ENCODE measurements at regions not wholly inside any gene's neighbourhood (a gene's known extent, or its start where the extent isn't known, plus 50 kb on each side); places are given as distances from the start of the nearest gene placed in this dataset.

- TF ChIP-seq GABPA (IDR thresholded peaks at IDR 0.05 in 1 of 2, conservative IDR thresholded peaks at IDR 0.05 in 1 of 2): no peak
- TF ChIP-seq TAF1 (conservative IDR thresholded peaks at IDR 0.05): no peak
- TF ChIP-seq RXRA (IDR thresholded peaks at IDR 0.05): no peak
Observed at GRCh38 chr9:121584421-121584820, 67.0 kb upstream of the DAB2IP start (continued).

DNA sequence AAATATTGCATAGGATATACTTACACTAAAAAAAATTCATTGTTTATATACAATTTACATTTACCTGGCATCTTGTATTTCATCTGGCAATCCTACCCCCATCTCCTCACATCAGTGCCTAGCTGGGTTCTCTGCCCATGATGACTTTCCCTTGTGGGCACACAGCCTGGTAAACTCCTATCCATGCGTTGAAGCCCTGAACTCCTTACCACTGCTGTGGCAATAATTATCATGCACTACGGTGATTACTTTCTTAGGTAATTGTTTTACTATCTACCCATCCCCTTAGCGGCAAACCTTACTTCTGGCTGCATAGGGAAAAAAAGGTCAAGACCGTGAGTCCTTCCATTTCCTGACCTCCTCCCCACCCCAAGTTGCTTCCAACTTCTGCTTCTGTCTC, 63.6 kb upstream of the DAB2IP start:
- no peaks in the 10 kb centered on the region for H3K27me3 ChIP-seq (ENCODE audit: control insufficient read depth in 4 of 4, insufficient read depth in 4 of 4, low read length in 3 of 4)
- H3K36me3 ChIP-seq (ENCODE audit: control insufficient read depth in 4 of 4, insufficient read depth in 3 of 4, low read depth in 1 of 4, low read length in 3 of 4): no peaks in the 10 kb centered on the region
- H3K27ac ChIP-seq (ENCODE audit: low read depth in 1 of 2, low read length in 2 of 2): no peak overlapping the region
- no peak for DNase-seq (ENCODE audit: low spot score)
- no peak for TF ChIP-seq GABPA (IDR thresholded peaks at IDR 0.05 in 1 of 2, conservative IDR thresholded peaks at IDR 0.05 in 1 of 2)
- TF ChIP-seq NR2F2 (IDR thresholded peaks at IDR 0.05): no peak
- TF ChIP-seq CTCF (IDR thresholded peaks at IDR 0.05; ENCODE audit: low read depth, low read length, missing input control): no peak
- TF ChIP-seq HNF4G (IDR thresholded peaks at IDR 0.05): no peak
- TF ChIP-seq, protein P1, sequence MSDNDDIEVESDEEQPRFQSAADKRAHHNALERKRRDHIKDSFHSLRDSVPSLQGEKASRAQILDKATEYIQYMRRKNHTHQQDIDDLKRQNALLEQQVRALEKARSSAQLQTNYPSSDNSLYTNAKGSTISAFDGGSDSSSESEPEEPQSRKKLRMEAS (IDR thresholded peaks at IDR 0.05): no peak
- TF ChIP-seq, protein P2, sequence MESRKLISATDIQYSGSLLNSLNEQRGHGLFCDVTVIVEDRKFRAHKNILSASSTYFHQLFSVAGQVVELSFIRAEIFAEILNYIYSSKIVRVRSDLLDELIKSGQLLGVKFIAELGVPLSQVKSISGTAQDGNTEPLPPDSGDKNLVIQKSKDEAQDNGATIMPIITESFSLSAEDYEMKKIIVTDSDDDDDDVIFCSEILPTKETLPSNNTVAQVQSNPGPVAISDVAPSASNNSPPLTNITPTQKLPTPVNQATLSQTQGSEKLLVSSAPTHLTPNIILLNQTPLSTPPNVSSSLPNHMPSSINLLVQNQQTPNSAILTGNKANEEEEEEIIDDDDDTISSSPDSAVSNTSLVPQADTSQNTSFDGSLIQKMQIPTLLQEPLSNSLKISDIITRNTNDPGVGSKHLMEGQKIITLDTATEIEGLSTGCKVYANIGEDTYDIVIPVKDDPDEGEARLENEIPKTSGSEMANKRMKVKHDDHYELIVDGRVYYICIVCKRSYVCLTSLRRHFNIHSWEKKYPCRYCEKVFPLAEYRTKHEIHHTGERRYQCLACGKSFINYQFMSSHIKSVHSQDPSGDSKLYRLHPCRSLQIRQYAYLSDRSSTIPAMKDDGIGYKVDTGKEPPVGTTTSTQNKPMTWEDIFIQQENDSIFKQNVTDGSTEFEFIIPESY (IDR thresholded peaks at IDR 0.05): no peak
- TF ChIP-seq YY1 (IDR thresholded peaks at IDR 0.05): no peak
- no peak for TF ChIP-seq RXRA (IDR thresholded peaks at IDR 0.05)
- no peak for TF ChIP-seq SP1 (IDR thresholded peaks at IDR 0.05)
- TF ChIP-seq EGR1 (IDR thresholded peaks at IDR 0.05; ENCODE audit: low read depth in 2 of 2): no peak
- TF ChIP-seq FOXA2 (IDR thresholded peaks at IDR 0.05): no peak
- WGBS: 81% methylated on average over 4 of the region's 4 CpGs
- no peak overlapping the region for H3K9ac ChIP-seq (ENCODE audit: low read depth in 1 of 2, low read length in 2 of 2)
- no peak overlapping the region for H3K4me3 ChIP-seq (ENCODE audit: low read depth in 1 of 3, low read length in 3 of 3)
- no peaks in the 10 kb centered on the region for H3K9me3 ChIP-seq (ENCODE audit: control insufficient read depth in 4 of 4, low read length in 3 of 4)
- no peaks in the 10 kb centered on the region for H3K4me1 ChIP-seq (ENCODE audit: control insufficient read depth in 4 of 4, insufficient read depth in 4 of 4, low read length in 3 of 4)

- Histone ChIP-seq H3K27me3 (ENCODE audit: control insufficient read depth in 4 of 4, insufficient read depth in 4 of 4, low read length in 3 of 4) (no peaks in the 10 kb centered on the region), H3K9me3 (ENCODE audit: control insufficient read depth in 4 of 4, low read length in 3 of 4) (no peaks in the 10 kb centered on the region), H3K36me3 (ENCODE audit: control insufficient read depth in 4 of 4, insufficient read depth in 3 of 4, low read depth in 1 of 4, low read length in 3 of 4) (no peaks in the 10 kb centered on the region), H3K9ac (ENCODE audit: low read depth in 1 of 2, low read length in 2 of 2) (no peak overlapping the region), H3K27ac (ENCODE audit: low read depth in 1 of 2, low read length in 2 of 2) (no peak overlapping the region), H3K4me1 (ENCODE audit: control insufficient read depth in 4 of 4, insufficient read depth in 4 of 4, low read length in 3 of 4) (no peaks in the 10 kb centered on the region), H3K4me3 (ENCODE audit: low read depth in 1 of 3, low read length in 3 of 3) (no peak overlapping the region)
- WGBS: 93% methylated on average over 5 of the region's 5 CpGs
- TF ChIP-seq, protein P1 (IDR thresholded peaks at IDR 0.05): no peak
- TF ChIP-seq EGR1 (IDR thresholded peaks at IDR 0.05; ENCODE audit: low read depth in 2 of 2): no peak
- TF ChIP-seq RAD21 (IDR thresholded peaks at IDR 0.05): no peak
- no peak for TF ChIP-seq FOXA1 (IDR thresholded peaks at IDR 0.05)
- no peak for TF ChIP-seq CTCF (IDR thresholded peaks at IDR 0.05; ENCODE audit: low read depth, low read length, missing input control)
- TF ChIP-seq GABPA (IDR thresholded peaks at IDR 0.05 in 1 of 2, conservative IDR thresholded peaks at IDR 0.05 in 1 of 2): no peak
- TF ChIP-seq HNF4G (IDR thresholded peaks at IDR 0.05): no peak
- no peak for DNase-seq (ENCODE audit: low spot score)
Observed at GRCh38 chr9:121589986-121590385, 61.4 kb upstream of the DAB2IP start.

Data from liver (tissue), 8 donors.